ENCODE measurements at regions not wholly inside any gene's neighbourhood (a gene's known extent, or its start where the extent isn't known, plus 50 kb on each side); places are given as distances from the start of the nearest gene placed in this dataset.
"Not testable (repeated sequence)": the region's sequence is repeated elsewhere in the genome, so short reads cannot be mapped to it uniquely, and the experiment has no call there.

- not testable (repeated sequence) for TF ChIP-seq CTCF (IDR thresholded peaks at IDR 0.05); POLR2AphosphoS5 (IDR thresholded peaks at IDR 0.05; ENCODE audit: low read depth, low read length)
These were observed 64.3 kb upstream of the LYRM9 start for GRCh38 chr17:27957446-27957793.
